ENCODE measurements at regions not wholly inside any gene's neighbourhood (a gene's known extent, or its start where the extent isn't known, plus 50 kb on each side); places are given as distances from the start of the nearest gene placed in this dataset.

GRCh38 chr2:9738535-9739496 lies 104.5 kb upstream of the TAF1B start:
- peak in 1 of 2 donors; percentile 26 for DNase-seq (ENCODE audit: low read depth in 2 of 2)

- DNase-seq (ENCODE audit: low read depth in 2 of 2): peak in 1 of 2 donors; percentile 35
These were observed 103.7 kb upstream of the TAF1B start for GRCh38 chr2:9739531-9739964.

- no peak for DNase-seq (ENCODE audit: low read depth in 2 of 2)
These were observed 102.7 kb upstream of the TAF1B start for GRCh38 chr2:9740382-9741073.

GRCh38 chr2:9741110-9741509 lies 102.2 kb upstream of the TAF1B start:
- no peak for DNase-seq (ENCODE audit: low read depth in 2 of 2)

GRCh38 chr2:9742601-9743000 lies 100.7 kb upstream of the TAF1B start:
- no peak for DNase-seq (ENCODE audit: low read depth in 2 of 2)

- DNase-seq (ENCODE audit: low read depth in 2 of 2): no peak
These were observed 98.8 kb upstream of the TAF1B start for GRCh38 chr2:9744256-9745004.

- DNase-seq (ENCODE audit: low read depth in 2 of 2): no peak
These were observed 97.9 kb upstream of the TAF1B start for GRCh38 chr2:9745153-9745899.

- no peak for DNase-seq (ENCODE audit: low read depth in 2 of 2)
These were observed 95.9 kb upstream of the TAF1B start for GRCh38 chr2:9747396-9747795.

GRCh38 chr2:9748577-9748976 lies 94.7 kb upstream of the TAF1B start:
- DNase-seq (ENCODE audit: low read depth in 2 of 2): no peak

- DNase-seq (ENCODE audit: low read depth in 2 of 2): no peak
These were observed 93.6 kb upstream of the TAF1B start for GRCh38 chr2:9749546-9750223.

GRCh38 chr2:9750224-9751215 lies 92.8 kb upstream of the TAF1B start:
- DNase-seq (ENCODE audit: low read depth in 2 of 2): no peak

GRCh38 chr2:9751831-9752230 lies 91.4 kb upstream of the TAF1B start:
- DNase-seq (ENCODE audit: low read depth in 2 of 2): no peak

GRCh38 chr2:9752441-9753275 lies 90.6 kb upstream of the TAF1B start:
- DNase-seq (ENCODE audit: low read depth in 2 of 2): peak in 1 of 2 donors; percentile 62

GRCh38 chr2:9753276-9753600 lies 90.0 kb upstream of the TAF1B start:
- peak; percentile 66 to 95 for DNase-seq (ENCODE audit: low read depth in 2 of 2)

- DNase-seq (ENCODE audit: low read depth in 2 of 2): peak in 1 of 2 donors; percentile 12
These were observed 89.4 kb upstream of the TAF1B start for GRCh38 chr2:9753665-9754531.

- DNase-seq (ENCODE audit: low read depth in 2 of 2): no peak
These were observed 88.8 kb upstream of the TAF1B start for GRCh38 chr2:9754532-9754887.

GRCh38 chr2:9755008-9755407 lies 88.3 kb upstream of the TAF1B start:
- DNase-seq (ENCODE audit: low read depth in 2 of 2): no peak

- DNase-seq (ENCODE audit: low read depth in 2 of 2): no peak
These were observed 87.6 kb upstream of the TAF1B start for GRCh38 chr2:9755638-9756037.
